ENCODE measurements at regions not wholly inside any gene's neighbourhood (a gene's known extent, or its start where the extent isn't known, plus 50 kb on each side); places are given as distances from the start of the nearest gene placed in this dataset.

DNA sequence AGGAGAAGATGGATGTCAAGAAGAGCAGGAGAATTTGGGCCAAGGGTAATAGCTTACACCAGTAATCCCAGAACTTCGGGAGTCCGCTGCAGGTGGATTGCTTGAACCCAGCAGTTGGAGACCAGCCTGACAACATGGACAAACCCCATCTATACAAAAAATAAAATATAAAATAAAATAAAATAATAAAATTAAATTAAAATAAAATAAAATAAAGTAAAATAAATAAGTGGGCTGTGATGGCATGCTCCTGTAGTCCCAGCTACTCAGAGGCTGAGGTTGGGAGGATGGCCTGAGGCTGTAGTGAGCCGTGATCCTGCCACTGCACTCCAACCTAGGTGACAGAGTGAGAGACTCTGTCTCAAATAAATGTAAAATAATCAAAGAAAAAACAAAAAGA lies 1946.7 kb downstream of the MRPL39 start (continued):
- TF ChIP-seq EP300 (IDR thresholded peaks at IDR 0.05) (no peak), KDM5A (IDR thresholded peaks at IDR 0.05) (no peak)
- TF ChIP-seq, protein P1, sequence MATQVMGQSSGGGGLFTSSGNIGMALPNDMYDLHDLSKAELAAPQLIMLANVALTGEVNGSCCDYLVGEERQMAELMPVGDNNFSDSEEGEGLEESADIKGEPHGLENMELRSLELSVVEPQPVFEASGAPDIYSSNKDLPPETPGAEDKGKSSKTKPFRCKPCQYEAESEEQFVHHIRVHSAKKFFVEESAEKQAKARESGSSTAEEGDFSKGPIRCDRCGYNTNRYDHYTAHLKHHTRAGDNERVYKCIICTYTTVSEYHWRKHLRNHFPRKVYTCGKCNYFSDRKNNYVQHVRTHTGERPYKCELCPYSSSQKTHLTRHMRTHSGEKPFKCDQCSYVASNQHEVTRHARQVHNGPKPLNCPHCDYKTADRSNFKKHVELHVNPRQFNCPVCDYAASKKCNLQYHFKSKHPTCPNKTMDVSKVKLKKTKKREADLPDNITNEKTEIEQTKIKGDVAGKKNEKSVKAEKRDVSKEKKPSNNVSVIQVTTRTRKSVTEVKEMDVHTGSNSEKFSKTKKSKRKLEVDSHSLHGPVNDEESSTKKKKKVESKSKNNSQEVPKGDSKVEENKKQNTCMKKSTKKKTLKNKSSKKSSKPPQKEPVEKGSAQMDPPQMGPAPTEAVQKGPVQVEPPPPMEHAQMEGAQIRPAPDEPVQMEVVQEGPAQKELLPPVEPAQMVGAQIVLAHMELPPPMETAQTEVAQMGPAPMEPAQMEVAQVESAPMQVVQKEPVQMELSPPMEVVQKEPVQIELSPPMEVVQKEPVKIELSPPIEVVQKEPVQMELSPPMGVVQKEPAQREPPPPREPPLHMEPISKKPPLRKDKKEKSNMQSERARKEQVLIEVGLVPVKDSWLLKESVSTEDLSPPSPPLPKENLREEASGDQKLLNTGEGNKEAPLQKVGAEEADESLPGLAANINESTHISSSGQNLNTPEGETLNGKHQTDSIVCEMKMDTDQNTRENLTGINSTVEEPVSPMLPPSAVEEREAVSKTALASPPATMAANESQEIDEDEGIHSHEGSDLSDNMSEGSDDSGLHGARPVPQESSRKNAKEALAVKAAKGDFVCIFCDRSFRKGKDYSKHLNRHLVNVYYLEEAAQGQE (IDR thresholded peaks at IDR 0.05): no peak

DNA sequence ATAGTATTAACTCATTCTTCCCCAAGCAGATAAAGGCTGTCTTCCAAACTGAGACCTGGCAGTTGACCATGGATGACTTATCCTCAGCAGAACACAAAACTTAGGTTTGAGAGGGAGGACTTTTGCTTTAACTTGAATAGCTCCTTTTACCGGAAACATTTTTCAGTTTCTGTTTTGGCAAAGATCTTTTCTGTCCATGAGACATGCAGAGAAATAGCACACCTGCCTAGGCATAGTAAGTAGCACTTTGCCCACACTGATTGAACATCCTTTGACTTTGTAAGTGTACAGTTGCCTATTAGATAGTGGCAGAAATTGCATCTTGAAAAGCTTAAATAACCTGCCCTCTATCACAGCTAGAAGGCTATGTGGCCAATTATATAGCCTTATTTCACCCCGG lies 1962.5 kb downstream of the MRPL39 start:
- no peak for FAIRE-seq
- CTCF ChIA-PET: no interaction called here
- no peak for TF ChIP-seq KDM1A (IDR thresholded peaks at IDR 0.05; ENCODE audit: low read depth)
- TF ChIP-seq, protein P2, sequence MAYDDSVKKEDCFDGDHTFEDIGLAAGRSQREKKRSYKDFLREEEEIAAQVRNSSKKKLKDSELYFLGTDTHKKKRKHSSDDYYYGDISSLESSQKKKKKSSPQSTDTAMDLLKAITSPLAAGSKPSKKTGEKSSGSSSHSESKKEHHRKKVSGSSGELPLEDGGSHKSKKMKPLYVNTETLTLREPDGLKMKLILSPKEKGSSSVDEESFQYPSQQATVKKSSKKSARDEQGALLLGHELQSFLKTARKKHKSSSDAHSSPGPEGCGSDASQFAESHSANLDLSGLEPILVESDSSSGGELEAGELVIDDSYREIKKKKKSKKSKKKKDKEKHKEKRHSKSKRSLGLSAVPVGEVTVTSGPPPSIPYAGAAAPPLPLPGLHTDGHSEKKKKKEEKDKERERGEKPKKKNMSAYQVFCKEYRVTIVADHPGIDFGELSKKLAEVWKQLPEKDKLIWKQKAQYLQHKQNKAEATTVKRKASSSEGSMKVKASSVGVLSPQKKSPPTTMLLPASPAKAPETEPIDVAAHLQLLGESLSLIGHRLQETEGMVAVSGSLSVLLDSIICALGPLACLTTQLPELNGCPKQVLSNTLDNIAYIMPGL (CRISPR knock-in tag; IDR thresholded peaks at IDR 0.05; ENCODE audit: borderline replicate concordance): no peak
- TF ChIP-seq, protein P3, sequence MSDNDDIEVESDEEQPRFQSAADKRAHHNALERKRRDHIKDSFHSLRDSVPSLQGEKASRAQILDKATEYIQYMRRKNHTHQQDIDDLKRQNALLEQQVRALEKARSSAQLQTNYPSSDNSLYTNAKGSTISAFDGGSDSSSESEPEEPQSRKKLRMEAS (IDR thresholded peaks at IDR 0.05): no peak
- TF ChIP-seq, protein P4, sequence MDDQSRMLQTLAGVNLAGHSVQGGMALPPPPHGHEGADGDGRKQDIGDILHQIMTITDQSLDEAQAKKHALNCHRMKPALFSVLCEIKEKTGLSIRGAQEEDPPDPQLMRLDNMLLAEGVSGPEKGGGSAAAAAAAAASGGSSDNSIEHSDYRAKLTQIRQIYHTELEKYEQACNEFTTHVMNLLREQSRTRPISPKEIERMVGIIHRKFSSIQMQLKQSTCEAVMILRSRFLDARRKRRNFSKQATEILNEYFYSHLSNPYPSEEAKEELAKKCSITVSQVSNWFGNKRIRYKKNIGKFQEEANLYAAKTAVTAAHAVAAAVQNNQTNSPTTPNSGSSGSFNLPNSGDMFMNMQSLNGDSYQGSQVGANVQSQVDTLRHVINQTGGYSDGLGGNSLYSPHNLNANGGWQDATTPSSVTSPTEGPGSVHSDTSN (IDR thresholded peaks at IDR 0.05): no peak
- TF ChIP-seq, protein P5, sequence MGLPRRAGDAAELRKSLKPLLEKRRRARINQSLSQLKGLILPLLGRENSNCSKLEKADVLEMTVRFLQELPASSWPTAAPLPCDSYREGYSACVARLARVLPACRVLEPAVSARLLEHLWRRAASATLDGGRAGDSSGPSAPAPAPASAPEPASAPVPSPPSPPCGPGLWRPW (IDR thresholded peaks at IDR 0.05): no peak
- TF ChIP-seq, protein P6, sequence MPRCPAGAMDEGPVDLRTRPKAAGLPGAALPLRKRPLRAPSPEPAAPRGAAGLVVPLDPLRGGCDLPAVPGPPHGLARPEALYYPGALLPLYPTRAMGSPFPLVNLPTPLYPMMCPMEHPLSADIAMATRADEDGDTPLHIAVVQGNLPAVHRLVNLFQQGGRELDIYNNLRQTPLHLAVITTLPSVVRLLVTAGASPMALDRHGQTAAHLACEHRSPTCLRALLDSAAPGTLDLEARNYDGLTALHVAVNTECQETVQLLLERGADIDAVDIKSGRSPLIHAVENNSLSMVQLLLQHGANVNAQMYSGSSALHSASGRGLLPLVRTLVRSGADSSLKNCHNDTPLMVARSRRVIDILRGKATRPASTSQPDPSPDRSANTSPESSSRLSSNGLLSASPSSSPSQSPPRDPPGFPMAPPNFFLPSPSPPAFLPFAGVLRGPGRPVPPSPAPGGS (IDR thresholded peaks at IDR 0.05): no peak
- no peak for TF ChIP-seq HOXB13 (CRISPR knock-in tag; IDR thresholded peaks at IDR 0.05; ENCODE audit: low read depth)
- TF ChIP-seq POLR2A (IDR thresholded peaks at IDR 0.05; ENCODE audit: low read length): no peak
- no peak for TF ChIP-seq MAZ (IDR thresholded peaks at IDR 0.05; ENCODE audit: borderline replicate concordance, low read depth, low read length)
- TF ChIP-seq HDAC2 (IDR thresholded peaks at IDR 0.05): no peak
- no peak for TF ChIP-seq ZSCAN20 (CRISPR knock-in tag; IDR thresholded peaks at IDR 0.05)
- TF ChIP-seq SMC3 (IDR thresholded peaks at IDR 0.05): no peak
- TF ChIP-seq, protein P7, sequence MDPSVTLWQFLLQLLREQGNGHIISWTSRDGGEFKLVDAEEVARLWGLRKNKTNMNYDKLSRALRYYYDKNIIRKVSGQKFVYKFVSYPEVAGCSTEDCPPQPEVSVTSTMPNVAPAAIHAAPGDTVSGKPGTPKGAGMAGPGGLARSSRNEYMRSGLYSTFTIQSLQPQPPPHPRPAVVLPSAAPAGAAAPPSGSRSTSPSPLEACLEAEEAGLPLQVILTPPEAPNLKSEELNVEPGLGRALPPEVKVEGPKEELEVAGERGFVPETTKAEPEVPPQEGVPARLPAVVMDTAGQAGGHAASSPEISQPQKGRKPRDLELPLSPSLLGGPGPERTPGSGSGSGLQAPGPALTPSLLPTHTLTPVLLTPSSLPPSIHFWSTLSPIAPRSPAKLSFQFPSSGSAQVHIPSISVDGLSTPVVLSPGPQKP (IDR thresholded peaks at IDR 0.05; ENCODE audit: low read depth, low read length): no peak
- TF ChIP-seq HOXB5 (CRISPR knock-in tag; IDR thresholded peaks at IDR 0.05): no peak
- TF ChIP-seq GATA3 (IDR thresholded peaks at IDR 0.05; ENCODE audit: borderline replicate concordance): no peak
- TF ChIP-seq CBX8 (IDR thresholded peaks at IDR 0.05): no peak
- Histone ChIP-seq H3K4me3 (no peak overlapping the region), H3K4me2 (no peak overlapping the region), H3K9me3 (no peaks in the 10 kb centered on the region), H3K27ac (no peak overlapping the region), H3K4me1 (no peaks in the 10 kb centered on the region)
- WGBS (ENCODE audit: missing lambda C conversion rate): 7% methylated on average over 2 of the region's 2 CpGs
- ATAC-seq: no peak
- POLR2A ChIA-PET: no interaction called here
- DNase-seq (ENCODE audit: low read depth in 1 of 2, low spot score in 1 of 2): no peak

All from A549 (cell line).